ENCODE measurements at regions not wholly inside any gene's neighbourhood (a gene's known extent, or its start where the extent isn't known, plus 50 kb on each side); places are given as distances from the start of the nearest gene placed in this dataset.
"Not testable (repeated sequence)": the region's sequence is repeated elsewhere in the genome, so short reads cannot be mapped to it uniquely, and the experiment has no call there.

- DNase-seq, result no peak
These were observed 290.7 kb upstream of the PDE3A start for GRCh38 chr12:20077618-20078017.

GRCh38 chr12:20089077-20089476, 279.3 kb upstream of the PDE3A start:
- no peak for DNase-seq

GRCh38 chr12:20093190-20093810, 275.0 kb upstream of the PDE3A start:
- not testable (repeated sequence) for DNase-seq

GRCh38 chr12:20096430-20096829, 271.9 kb upstream of the PDE3A start:
- DNase-seq, result peak; percentile 25

- peak; percentile 93 for DNase-seq
These were observed 270.7 kb upstream of the PDE3A start for GRCh38 chr12:20097626-20098025.

- no peak for DNase-seq
These were observed 268.7 kb upstream of the PDE3A start for GRCh38 chr12:20099395-20100183.

GRCh38 chr12:20101046-20101445, 267.3 kb upstream of the PDE3A start:
- peak; percentile 36 for DNase-seq

GRCh38 chr12:20105943-20106342, 262.4 kb upstream of the PDE3A start:
- DNase-seq, result peak; percentile 44

- DNase-seq, result no peak
These were observed 258.7 kb upstream of the PDE3A start for GRCh38 chr12:20109676-20110075.

GRCh38 chr12:20115371-20115770, 253.0 kb upstream of the PDE3A start:
- not testable (repeated sequence) for DNase-seq

GRCh38 chr12:20119596-20120402, 248.5 kb upstream of the PDE3A start:
- DNase-seq, result peak; percentile 40

- peak; percentile 61 for DNase-seq
These were observed 248.0 kb upstream of the PDE3A start for GRCh38 chr12:20120403-20120725.

- DNase-seq, result no peak
These were observed 246.1 kb upstream of the PDE3A start for GRCh38 chr12:20122274-20122673.

- no peak for DNase-seq
These were observed 244.9 kb upstream of the PDE3A start for GRCh38 chr12:20123465-20123864.

- peak; percentile 57 for DNase-seq
These were observed 243.0 kb upstream of the PDE3A start for GRCh38 chr12:20125276-20125798.

- DNase-seq, result no peak
These were observed 241.7 kb upstream of the PDE3A start for GRCh38 chr12:20126601-20127000.

- DNase-seq, result no peak
These were observed 240.9 kb upstream of the PDE3A start for GRCh38 chr12:20127413-20127812.

GRCh38 chr12:20128928-20129327, 239.4 kb upstream of the PDE3A start:
- peak; percentile 27 for DNase-seq

- no peak for DNase-seq
These were observed 235.5 kb upstream of the PDE3A start for GRCh38 chr12:20132818-20133217.

- no peak for DNase-seq
These were observed 233.7 kb upstream of the PDE3A start for GRCh38 chr12:20134652-20135051.

- DNase-seq, result no peak
These were observed 227.6 kb upstream of the PDE3A start for GRCh38 chr12:20140751-20141150.

- DNase-seq, result no peak
These were observed 226.0 kb upstream of the PDE3A start for GRCh38 chr12:20142316-20142715.

GRCh38 chr12:20142956-20143355, 225.4 kb upstream of the PDE3A start:
- peak; percentile 18 for DNase-seq

All from fibroblast of skin of back (primary cell).